Gastroesophageal sphincter (tissue), 4 donors: ENCODE measurements at regions not wholly inside any gene's neighbourhood (a gene's known extent, or its start where the extent isn't known, plus 50 kb on each side); places are given as distances from the start of the nearest gene placed in this dataset.

ENCODE experiments used
- ATAC-seq: fragments of 150-250 bp; one replicate; pipeline ENCODE4 v1.9.1; 2016; ENCODE audit warnings: mild to moderate bottlenecking, moderate library complexity
- H3K27ac ChIP-seq, 4 donors: fragments of 200-600 bp; sonication (generic) in 3 of 4; 1 replicate in 3 of 4; 2 replicates in 1 of 4; pipeline ENCODE4 v1.5.1; 2016 to 2019
- H3K27me3 ChIP-seq: fragments of 200-600 bp; sonication (generic); one replicate; pipeline ENCODE4 v1.5.1; 2019
- H3K36me3 ChIP-seq, 2 donors: fragments of 200-600 bp; sonication (generic); one replicate each; pipeline ENCODE4 v1.5.1; 2019; ENCODE audit warnings: control low read depth in 1 of 2
- H3K4me1 ChIP-seq, 3 donors: fragments of 200-600 bp; sonication (generic); 1 replicate in 2 of 3; 2 replicates in 1 of 3; pipeline ENCODE4 v1.5.1; 2016 to 2019; ENCODE audit warnings: control low read depth in 2 of 3
- H3K4me3 ChIP-seq, 2 donors: fragments of 200-600 bp; sonication (generic); one replicate each; pipeline ENCODE4 v1.5.1; 2019; ENCODE audit warnings: mild to moderate bottlenecking in 1 of 2, moderate library complexity in 1 of 2
- H3K9me3 ChIP-seq, 3 donors: fragments of 200-600 bp; sonication (generic); one replicate each; pipeline ENCODE4 v1.5.1; 2017 to 2019; ENCODE audit warnings: control low read depth in 2 of 3
- EP300 ChIP-seq: sonication (generic); formaldehyde crosslinking; IDR thresholded peaks from one replicate; pipeline ENCODE4 v1.6.1; 2017; ENCODE audit warnings: antibody characterized with exemption, mild to moderate bottlenecking
- POLR2A ChIP-seq, 2 donors: fragments of 450-650 bp; IDR thresholded peaks; one replicate each; pipeline ENCODE4 v1.6.1; 2017; ENCODE audit warnings: antibody characterized with exemption in 2 of 2, mild to moderate bottlenecking in 2 of 2, moderate library complexity in 1 of 2
- POLR2AphosphoS5 ChIP-seq: sonication (generic); formaldehyde crosslinking; IDR thresholded peaks from one replicate; pipeline ENCODE4 v1.6.1; 2017; ENCODE audit warnings: antibody characterized with exemption
- WGBS, 2 donors: methylation state at CpG; one replicate each; pipeline ENCODE4 v1.1.5; 2018; ENCODE audit warnings: low coverage in 1 of 2; 5-methylcytosine and 5-hydroxymethylcytosine counted together
- TF ChIP-seq, protein P1 (sequence below), 4 experiments: fragments of 200-600 bp in 2 of 4; fragments of 450-650 bp in 2 of 4; sonication (generic) in 1 of 4; IDR thresholded peaks; one replicate each; pipeline ENCODE4 v1.5.1; 2017 to 2019; ENCODE audit warnings: antibody characterized with exemption in 4 of 4, mild to moderate bottlenecking in 2 of 4, moderate library complexity in 2 of 4

DNA sequence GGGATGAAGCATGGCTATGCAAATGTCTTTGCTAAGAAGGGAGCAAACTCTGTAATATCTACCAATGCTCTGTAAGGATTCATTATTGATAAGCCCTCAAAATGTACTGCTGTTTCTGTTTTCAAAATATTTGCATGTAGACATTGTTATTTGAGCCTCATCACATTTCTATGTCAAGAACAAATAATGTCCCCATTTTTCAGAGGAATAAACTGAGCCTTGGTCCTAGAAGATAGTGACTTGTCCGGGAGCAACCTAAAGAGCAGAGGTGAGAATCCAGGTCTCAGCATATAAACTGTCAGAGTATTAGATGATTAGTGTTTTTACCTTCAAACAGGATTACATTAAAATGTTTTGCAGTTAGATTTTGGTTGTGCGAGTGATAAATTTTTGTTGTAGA, 125.5 kb upstream of the SRRM4 start:
- TF ChIP-seq EP300: no peak
- no peak for TF ChIP-seq POLR2A (IDR thresholded peaks at IDR 0.05)
- TF ChIP-seq POLR2AphosphoS5: no peak
- TF ChIP-seq, protein P1, sequence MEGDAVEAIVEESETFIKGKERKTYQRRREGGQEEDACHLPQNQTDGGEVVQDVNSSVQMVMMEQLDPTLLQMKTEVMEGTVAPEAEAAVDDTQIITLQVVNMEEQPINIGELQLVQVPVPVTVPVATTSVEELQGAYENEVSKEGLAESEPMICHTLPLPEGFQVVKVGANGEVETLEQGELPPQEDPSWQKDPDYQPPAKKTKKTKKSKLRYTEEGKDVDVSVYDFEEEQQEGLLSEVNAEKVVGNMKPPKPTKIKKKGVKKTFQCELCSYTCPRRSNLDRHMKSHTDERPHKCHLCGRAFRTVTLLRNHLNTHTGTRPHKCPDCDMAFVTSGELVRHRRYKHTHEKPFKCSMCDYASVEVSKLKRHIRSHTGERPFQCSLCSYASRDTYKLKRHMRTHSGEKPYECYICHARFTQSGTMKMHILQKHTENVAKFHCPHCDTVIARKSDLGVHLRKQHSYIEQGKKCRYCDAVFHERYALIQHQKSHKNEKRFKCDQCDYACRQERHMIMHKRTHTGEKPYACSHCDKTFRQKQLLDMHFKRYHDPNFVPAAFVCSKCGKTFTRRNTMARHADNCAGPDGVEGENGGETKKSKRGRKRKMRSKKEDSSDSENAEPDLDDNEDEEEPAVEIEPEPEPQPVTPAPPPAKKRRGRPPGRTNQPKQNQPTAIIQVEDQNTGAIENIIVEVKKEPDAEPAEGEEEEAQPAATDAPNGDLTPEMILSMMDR (IDR thresholded peaks at IDR 0.05): no peak
- 76 to 81% methylated on average over 2 of the region's 2 CpGs for WGBS, 2 donors
- Histone ChIP-seq H3K9me3 (no peaks in the 10 kb centered on the region), H3K4me3 (no peak overlapping the region), H3K27me3 (peaks cover 18% of the 10 kb centered on the region), H3K4me1 (peaks cover 0 to 4% (median 0%) of the 10 kb centered on the region in 3 donors), H3K36me3 (no peaks in the 10 kb centered on the region), H3K27ac (no peak overlapping the region)
- no peak for ATAC-seq

DNA sequence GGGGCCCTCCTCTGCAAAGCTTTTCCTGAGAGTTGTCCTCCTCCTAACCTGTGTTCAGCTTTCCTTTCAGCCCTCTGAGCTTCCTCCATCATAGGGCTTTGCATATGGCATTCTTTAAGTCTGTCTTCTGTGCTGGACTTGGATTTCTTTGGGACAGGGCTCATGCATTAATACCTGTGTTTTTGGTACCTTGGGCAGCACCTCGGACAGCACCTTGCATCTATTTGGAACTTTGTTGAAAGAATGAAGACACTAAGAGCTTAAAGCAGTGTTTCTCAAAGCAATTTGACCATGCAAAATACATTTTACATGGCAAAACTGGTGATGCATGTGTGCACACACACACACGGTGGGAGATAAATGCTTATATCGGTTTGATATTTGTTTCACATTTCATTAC, 115.0 kb upstream of the SRRM4 start:
- H3K27me3 ChIP-seq: peaks cover 19% of the 10 kb centered on the region
- no peaks in the 10 kb centered on the region for H3K4me1 ChIP-seq
- no peak for ATAC-seq
- no peak overlapping the region for H3K4me3 ChIP-seq
- no peak overlapping the region for H3K27ac ChIP-seq
- 19 to 27% methylated on average over 3 of the region's 3 CpGs for WGBS, 2 donors
- H3K36me3 ChIP-seq: no peaks in the 10 kb centered on the region
- no peak for TF ChIP-seq EP300
- TF ChIP-seq, protein P1 (IDR thresholded peaks at IDR 0.05): no peak
- TF ChIP-seq POLR2A (IDR thresholded peaks at IDR 0.05): no peak
- no peak for TF ChIP-seq POLR2AphosphoS5
- H3K9me3 ChIP-seq: no peaks in the 10 kb centered on the region

DNA sequence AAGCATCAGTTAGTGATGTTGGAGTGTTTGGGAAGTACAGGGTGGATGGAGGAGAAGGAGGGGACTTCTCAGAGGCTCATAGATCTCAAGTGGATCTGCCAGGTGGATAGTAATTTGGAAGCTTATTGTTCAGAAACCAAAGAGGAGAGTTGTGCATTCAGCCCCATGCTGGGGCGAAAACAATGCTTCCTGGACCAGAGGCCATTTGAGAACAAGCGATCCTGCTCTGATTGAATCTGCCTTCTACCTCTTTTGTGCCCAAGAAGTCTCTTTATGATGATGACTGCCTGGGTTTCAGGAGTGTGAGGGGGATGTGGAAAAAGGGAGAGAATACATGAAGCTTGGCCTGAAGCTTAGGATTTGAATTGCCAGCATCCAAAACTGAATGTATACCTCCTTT, 110.8 kb upstream of the SRRM4 start:
- 51 to 70% methylated on average over 2 of the region's 2 CpGs for WGBS, 2 donors
- peaks cover 22% of the 10 kb centered on the region for H3K27me3 ChIP-seq
- ATAC-seq: no peak
- no peaks in the 10 kb centered on the region for H3K4me1 ChIP-seq
- H3K9me3 ChIP-seq: no peaks in the 10 kb centered on the region
- no peak overlapping the region for H3K27ac ChIP-seq
- no peaks in the 10 kb centered on the region for H3K36me3 ChIP-seq
- H3K4me3 ChIP-seq: no peak overlapping the region
- TF ChIP-seq POLR2AphosphoS5 (no peak), POLR2A (IDR thresholded peaks at IDR 0.05) (no peak), EP300 (no peak)
- TF ChIP-seq, protein P1 (IDR thresholded peaks at IDR 0.05): no peak

DNA sequence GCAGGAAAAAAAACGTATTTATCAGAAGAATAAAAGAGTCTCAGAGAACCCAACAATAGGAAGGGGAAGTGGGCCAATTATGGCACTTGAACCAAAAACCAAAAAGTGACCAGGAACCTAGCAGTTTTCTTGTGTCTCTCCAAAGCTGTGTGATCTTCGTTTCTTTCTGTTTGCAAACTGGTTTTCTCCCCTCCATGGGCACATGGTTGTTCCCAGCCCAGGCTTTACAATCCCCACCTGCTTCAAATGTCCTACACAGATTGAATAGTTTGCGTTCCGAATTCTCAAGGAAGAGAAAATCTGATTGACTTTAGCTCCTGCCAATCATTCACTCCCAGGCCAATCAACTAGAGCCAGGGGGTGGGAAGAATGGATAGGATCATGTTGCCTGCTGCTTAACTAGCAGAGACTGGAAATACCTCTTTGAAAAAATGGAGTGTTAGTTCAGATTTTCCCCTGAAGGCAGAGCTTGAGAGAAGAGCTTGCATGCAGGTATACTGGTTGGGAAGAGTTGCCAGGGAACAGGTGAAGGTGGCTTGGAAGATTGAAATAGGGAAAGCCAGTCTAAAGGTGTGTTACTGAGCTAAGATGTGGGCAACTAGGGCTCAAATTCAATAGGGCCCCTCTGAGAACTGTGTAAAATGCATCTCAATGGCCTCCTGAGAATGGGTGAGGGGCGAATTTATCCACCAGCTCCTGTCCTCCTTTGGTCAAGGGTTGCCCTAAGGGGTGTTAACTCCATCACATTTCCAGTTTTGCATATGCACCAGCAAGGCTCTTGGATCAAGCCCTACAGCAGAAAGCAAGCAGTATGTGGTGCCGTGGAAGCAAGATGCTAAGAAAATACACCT, 106.4 kb upstream of the SRRM4 start:
- no peaks in the 10 kb centered on the region for H3K4me1 ChIP-seq
- peaks cover 11% of the 10 kb centered on the region for H3K27me3 ChIP-seq
- 5 to 35% methylated on average over 4 to 5 of the region's 6 CpGs for WGBS, 2 donors
- H3K27ac ChIP-seq: no peak overlapping the region
- no peak for ATAC-seq
- no peaks in the 10 kb centered on the region for H3K9me3 ChIP-seq
- H3K36me3 ChIP-seq: no peaks in the 10 kb centered on the region
- no peak overlapping the region for H3K4me3 ChIP-seq
- no peak for TF ChIP-seq POLR2A (IDR thresholded peaks at IDR 0.05)
- no peak for TF ChIP-seq POLR2AphosphoS5
- TF ChIP-seq, protein P1 (IDR thresholded peaks at IDR 0.05): no peak
- no peak for TF ChIP-seq EP300
